Liver (tissue), 3 donors: ENCODE measurements at regions not wholly inside any gene's neighbourhood (a gene's known extent, or its start where the extent isn't known, plus 50 kb on each side); places are given as distances from the start of the nearest gene placed in this dataset.

Experiments used
- ATF3 ChIP-seq: IDR thresholded peaks from 2 replicates; pipeline ENCODE4 v1.6.1; 2016; ENCODE audit warnings: antibody characterized with exemption
- CTCF ChIP-seq: fragments of 150-350 bp; IDR thresholded peaks from 2 replicates; pipeline ENCODE4 v1.5.1; 2017; ENCODE audit warnings: improper control_type of control experiment, low read depth, low read length; ENCODE audit not compliant: missing input control
- EGR1 ChIP-seq, 2 donors: IDR thresholded peaks; 2 replicates each; pipeline ENCODE4 v1.6.1; 2016 to 2018; ENCODE audit warnings: antibody characterized with exemption in 2 of 2, low read depth in 2 of 2
- REST ChIP-seq: IDR thresholded peaks from 2 replicates; pipeline ENCODE4 v1.6.1; 2016; ENCODE audit warnings: antibody characterized with exemption, mild to moderate bottlenecking
- YY1 ChIP-seq: IDR thresholded peaks from 2 replicates; pipeline ENCODE4 v1.6.1; 2016; ENCODE audit warnings: antibody characterized with exemption, mild to moderate bottlenecking
- donor health status: healthy.
- donor health status: healthy.

- TF ChIP-seq CTCF (no peak), ATF3 (no peak), REST (no peak), EGR1 (IDR thresholded peaks at IDR 0.05; ENCODE audit: low read depth in 2 of 2) (no peak), YY1 (no peak)
Observed at GRCh38 chr6:51542475-51542874, 544.9 kb downstream of the PKHD1 start.
